HG03066 (cell line): ENCODE measurements at regions not wholly inside any gene's neighbourhood (a gene's known extent, or its start where the extent isn't known, plus 50 kb on each side); places are given as distances from the start of the nearest gene placed in this dataset.

Experiments used
- ATAC-seq: cut with Tn5 transposase; IDR thresholded peaks from one replicate; pipeline ENCODE4 v1.9.1; 2021; ENCODE audit warnings: low read depth; ENCODE audit not compliant: unreplicated experiment

GRCh38 chr2:122873951-122874350 is 1118.5 kb downstream of the TSN start:
- no peak for ATAC-seq

- no peak for ATAC-seq
Observed at GRCh38 chr2:122875091-122875865, 1119.8 kb downstream of the TSN start.

DNA sequence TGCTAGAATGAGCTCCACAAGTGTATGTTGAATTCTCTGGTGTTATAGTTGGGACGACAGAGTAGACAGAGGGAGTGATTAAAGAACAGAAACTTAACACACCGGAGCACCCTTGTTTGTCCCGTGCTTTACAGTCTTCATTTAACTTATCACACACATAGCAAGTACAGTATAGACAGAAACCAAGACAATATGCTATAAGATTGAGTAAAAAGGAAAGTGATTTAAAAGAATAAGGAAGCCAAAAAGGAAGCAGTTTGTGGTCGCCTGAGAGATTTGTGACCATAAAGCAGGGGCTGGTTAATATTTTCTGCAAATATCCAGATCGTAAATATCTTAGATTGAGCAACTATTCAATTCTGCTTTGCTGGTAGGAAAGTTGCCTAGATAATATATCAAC is 1128.4 kb downstream of the TSN start:
- ATAC-seq: no peak

DNA sequence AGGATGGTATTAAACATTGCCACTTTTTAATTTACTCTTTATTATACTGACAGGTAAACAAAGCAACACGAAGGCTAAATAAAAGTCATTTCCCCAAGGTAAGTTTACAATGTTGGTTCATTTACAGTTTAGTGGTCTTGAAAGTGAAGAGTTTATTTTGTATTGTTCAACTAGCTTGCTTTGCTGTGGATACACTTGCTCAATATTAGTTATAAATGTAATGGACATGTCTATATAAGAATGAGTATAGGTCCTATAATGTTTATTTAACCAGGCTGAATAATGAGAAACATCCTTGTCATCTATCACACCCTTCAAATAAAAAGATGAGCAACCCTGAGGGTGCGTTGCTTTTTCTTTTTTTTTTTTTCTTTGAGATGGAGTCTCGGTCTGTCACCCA is 1129.4 kb downstream of the TSN start:
- no peak for ATAC-seq

GRCh38 chr2:122885436-122885835 is 1130.0 kb downstream of the TSN start:
- no peak for ATAC-seq

GRCh38 chr2:122886479-122887145 is 1131.2 kb downstream of the TSN start:
- no peak for ATAC-seq

GRCh38 chr2:122899614-122900013 is 1125.5 kb upstream of the CNTNAP5 start:
- no peak for ATAC-seq

GRCh38 chr2:122905431-122905830 is 1119.7 kb upstream of the CNTNAP5 start:
- no peak for ATAC-seq

- ATAC-seq: no peak
Observed at GRCh38 chr2:122908159-122908558, 1116.9 kb upstream of the CNTNAP5 start.

- ATAC-seq: no peak
Observed at GRCh38 chr2:122927197-122927596, 1097.9 kb upstream of the CNTNAP5 start.

GRCh38 chr2:122927710-122928557 is 1097.2 kb upstream of the CNTNAP5 start:
- ATAC-seq: no peak

DNA sequence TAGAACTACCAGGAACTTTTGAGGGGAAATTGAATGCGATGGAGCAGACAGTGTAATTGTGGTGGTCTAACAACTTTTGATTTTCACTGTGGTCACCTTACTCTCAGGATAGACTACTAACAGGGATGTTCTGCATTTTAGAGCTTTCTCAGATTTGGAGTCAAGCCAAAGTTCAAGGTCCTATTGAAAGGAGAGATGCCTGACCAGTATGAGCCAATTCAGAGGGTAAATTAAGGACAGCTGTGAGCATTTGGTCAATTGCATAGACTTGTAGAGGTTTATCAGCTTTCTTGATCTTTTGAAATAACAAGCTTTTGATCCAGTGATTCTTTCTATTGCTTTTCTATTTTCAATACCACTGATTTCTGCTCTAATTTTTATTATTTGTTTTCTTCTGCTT is 1095.7 kb upstream of the CNTNAP5 start:
- ATAC-seq: no peak

DNA sequence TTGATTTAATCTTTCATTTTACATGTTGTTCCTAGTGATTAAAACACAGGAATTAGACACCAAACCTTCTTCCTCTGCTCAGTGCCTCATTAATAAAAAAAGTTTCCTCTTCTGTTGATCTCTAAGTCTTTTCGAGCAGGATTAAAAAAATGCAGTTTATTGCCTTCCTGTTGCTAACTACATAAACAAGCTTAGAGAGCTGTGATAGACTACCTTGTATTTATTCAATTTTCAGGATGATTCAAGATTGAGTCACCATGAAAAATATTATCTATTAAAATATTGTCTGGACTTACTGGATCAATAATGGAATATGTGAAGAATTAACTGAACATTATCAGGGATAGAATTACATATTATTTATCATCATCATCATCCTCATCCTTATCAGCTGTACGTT is 1089.6 kb upstream of the CNTNAP5 start:
- no peak for ATAC-seq

- no peak for ATAC-seq
Observed at GRCh38 chr2:122939796-122940195, 1085.3 kb upstream of the CNTNAP5 start.

DNA sequence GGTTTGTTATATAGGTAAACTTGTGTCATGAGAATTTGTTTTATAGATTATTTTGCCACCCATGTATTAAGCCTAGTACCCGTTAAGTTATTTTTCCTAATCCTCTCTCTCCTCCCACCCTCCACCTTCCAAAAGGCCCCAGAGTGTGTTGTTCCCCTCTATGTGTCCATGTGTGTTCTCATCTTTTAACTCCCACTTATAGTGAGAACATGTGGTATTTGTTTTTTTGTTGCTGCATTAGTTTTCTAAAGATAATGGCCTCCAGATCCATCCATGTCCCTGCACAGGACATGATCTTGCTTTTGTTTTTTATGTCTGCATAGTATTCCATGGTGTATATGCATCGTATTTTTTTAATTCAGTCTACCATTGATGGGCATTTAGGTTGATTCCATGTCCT is 1075.6 kb upstream of the CNTNAP5 start:
- no peak for ATAC-seq

DNA sequence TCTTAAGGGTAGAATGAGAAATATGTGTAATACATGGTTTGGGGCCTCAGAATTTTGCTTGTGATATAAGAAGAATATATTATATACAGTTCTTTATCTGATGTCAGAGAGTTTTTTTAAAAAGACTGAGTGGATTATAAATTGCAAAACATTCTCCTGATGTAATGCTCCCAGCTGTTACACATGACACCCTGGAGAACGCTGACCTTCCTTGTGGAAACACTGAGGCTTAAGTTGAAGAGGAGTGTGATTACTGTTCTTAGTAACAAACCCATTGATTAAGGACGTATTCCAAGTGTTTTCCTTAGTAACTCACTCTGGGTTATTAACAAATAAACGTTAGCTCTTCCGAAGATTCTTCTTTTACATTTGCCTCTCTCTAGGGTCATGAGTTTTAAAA is 1069.3 kb upstream of the CNTNAP5 start:
- ATAC-seq: no peak

DNA sequence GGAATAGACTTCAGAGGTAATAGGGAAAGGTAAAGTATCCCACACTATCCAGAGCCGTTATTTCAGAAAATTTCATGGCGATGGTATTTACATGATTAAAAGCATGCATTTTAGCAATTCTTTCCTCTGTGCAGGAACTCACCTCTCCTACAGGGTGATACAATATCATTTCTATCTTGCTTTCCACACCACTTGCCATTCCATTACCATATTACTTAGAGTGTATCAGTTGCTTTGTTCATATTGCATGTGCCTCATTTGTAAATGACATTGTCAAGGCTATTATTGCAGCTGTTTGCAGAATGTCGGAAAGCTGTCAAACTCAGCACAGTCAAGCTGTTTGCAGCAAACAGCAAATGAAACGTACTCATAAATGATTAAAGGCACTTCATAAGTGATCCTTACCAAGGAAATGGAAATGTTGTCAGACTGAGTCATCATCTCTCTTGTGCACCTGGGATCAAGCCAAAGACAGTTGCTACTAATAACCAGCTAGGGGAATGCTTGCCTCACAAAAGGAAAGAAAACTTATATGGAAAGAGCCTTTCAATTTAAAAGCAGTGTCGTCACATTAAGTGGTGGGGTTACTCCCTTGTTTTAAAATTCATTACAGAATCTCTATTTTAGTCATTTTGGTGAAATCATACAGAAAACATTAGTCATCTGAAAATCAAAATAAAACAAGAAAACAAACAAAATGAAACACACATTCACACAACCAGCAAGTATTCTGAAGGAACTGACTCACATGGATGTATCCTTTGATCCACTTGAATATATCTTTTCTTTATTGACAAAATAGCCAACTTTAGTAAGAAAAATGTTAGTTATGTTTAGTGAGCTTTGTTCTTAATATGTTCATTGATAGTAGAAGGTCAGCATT is 1064.1 kb upstream of the CNTNAP5 start:
- ATAC-seq: no peak

GRCh38 chr2:122966461-122966860 is 1058.6 kb upstream of the CNTNAP5 start:
- ATAC-seq: no peak

- no peak for ATAC-seq
Observed at GRCh38 chr2:122977580-122977979, 1047.5 kb upstream of the CNTNAP5 start.

DNA sequence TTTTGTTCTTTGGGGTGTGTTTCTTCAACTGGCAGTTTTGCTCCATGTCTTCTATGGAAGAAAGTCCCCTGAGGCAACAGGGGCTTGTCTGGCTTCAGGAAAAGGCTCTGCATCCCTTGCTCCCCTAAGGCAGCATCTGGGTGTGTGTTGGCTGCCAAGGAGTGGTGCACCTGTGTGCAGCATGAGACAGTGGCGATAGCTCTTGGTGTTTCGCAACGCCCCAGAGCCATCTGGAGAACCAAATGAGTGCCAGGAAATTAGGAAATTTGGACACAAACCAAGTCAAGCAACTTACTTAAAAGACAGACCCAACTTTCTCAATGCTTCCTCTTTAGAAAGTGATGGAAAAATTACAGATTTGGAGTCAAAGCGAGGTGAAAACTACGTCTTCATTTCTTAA is 1044.4 kb upstream of the CNTNAP5 start:
- no peak for ATAC-seq
